ENCODE measurements at regions not wholly inside any gene's neighbourhood (a gene's known extent, or its start where the extent isn't known, plus 50 kb on each side); places are given as distances from the start of the nearest gene placed in this dataset.
"Not testable (repeated sequence)": the region's sequence is repeated elsewhere in the genome, so short reads cannot be mapped to it uniquely, and the experiment has no call there.

- peaks cover 6% of the 10 kb centered on the region for H3K4me1 Mint-ChIP-seq
- peaks cover 21% of the 10 kb centered on the region for H3K9me3 Mint-ChIP-seq
- TF ChIP-seq, protein P1, sequence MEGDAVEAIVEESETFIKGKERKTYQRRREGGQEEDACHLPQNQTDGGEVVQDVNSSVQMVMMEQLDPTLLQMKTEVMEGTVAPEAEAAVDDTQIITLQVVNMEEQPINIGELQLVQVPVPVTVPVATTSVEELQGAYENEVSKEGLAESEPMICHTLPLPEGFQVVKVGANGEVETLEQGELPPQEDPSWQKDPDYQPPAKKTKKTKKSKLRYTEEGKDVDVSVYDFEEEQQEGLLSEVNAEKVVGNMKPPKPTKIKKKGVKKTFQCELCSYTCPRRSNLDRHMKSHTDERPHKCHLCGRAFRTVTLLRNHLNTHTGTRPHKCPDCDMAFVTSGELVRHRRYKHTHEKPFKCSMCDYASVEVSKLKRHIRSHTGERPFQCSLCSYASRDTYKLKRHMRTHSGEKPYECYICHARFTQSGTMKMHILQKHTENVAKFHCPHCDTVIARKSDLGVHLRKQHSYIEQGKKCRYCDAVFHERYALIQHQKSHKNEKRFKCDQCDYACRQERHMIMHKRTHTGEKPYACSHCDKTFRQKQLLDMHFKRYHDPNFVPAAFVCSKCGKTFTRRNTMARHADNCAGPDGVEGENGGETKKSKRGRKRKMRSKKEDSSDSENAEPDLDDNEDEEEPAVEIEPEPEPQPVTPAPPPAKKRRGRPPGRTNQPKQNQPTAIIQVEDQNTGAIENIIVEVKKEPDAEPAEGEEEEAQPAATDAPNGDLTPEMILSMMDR (IDR thresholded peaks at IDR 0.05; ENCODE audit: unreplicated experiment in 3 of 3), result no peak
- H3K27ac Mint-ChIP-seq, result peak overlapping the region in 2 of 3 experiments; percentile 72 to 74
- peaks cover 10% of the 10 kb centered on the region for H3K27me3 Mint-ChIP-seq (ENCODE audit: low read depth)
- no peak overlapping the region for H3K4me3 Mint-ChIP-seq
- no peaks in the 10 kb centered on the region for H3K36me3 Mint-ChIP-seq (ENCODE audit: low read depth)
Observed at GRCh38 chr1:21378705-21379494, 61.0 kb upstream of the NBPF3 start.

DNA sequence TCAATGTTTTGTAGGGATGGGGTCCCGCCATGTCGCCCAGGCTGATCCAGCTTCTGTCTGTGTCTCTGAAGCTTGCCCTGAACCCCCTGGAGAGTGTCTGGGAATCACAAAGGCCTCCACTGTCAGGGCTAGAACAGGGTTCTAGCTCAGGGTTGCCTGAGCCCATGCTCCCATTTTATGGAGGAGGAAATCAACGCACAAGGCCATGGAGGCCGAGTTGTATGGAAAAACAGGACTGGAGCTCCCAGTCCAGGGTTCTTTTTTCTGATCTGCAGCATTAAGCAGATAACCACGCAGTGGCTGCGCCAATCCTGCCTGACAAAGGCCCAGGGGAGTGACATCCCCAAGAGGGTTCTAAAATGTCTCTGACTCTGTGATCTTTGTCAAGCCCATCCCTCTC lies 67.6 kb upstream of the NBPF3 start:
- Mint-ChIP-seq H3K27me3 (ENCODE audit: low read depth) (peaks cover 7% of the 10 kb centered on the region), H3K4me3 (no peak overlapping the region), H3K9me3 (no peaks in the 10 kb centered on the region), H3K27ac (no peak overlapping the region), H3K36me3 (ENCODE audit: low read depth) (no peaks in the 10 kb centered on the region), H3K4me1 (no peaks in the 10 kb centered on the region)
- TF ChIP-seq, protein P1 (IDR thresholded peaks at IDR 0.05; ENCODE audit: unreplicated experiment in 3 of 3), result no peak

DNA sequence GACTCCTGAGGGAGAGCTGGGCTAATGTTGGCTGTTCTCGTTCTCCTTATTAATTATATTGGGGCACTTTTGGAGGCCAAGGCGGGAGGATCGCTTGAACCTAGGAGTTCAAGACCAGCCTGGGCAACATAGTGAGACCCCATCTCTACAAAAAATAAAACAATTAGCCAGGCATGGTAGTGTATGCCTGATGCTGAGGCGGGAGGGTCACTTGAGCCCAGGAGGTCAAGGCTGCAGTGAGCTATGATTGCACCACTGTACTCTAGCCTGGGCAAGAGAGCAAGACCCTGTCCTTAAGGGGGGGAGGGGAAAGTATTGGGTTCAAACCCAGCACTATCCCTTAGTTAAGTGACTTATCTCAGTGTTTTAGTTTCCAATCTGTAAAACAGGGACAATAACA lies 70.0 kb upstream of the NBPF3 start:
- TF ChIP-seq, protein P1 (IDR thresholded peaks at IDR 0.05; ENCODE audit: unreplicated experiment in 3 of 3), result no peak
- H3K27me3 Mint-ChIP-seq (ENCODE audit: low read depth), result peaks cover 4% of the 10 kb centered on the region
- no peak overlapping the region for H3K4me3 Mint-ChIP-seq
- no peaks in the 10 kb centered on the region for H3K4me1 Mint-ChIP-seq
- H3K9me3 Mint-ChIP-seq, result no peaks in the 10 kb centered on the region
- H3K36me3 Mint-ChIP-seq (ENCODE audit: low read depth), result no peaks in the 10 kb centered on the region
- no peak overlapping the region for H3K27ac Mint-ChIP-seq

GRCh38 chr1:21368515-21369289 lies 71.2 kb upstream of the NBPF3 start:
- H3K4me1 Mint-ChIP-seq, result no peaks in the 10 kb centered on the region
- H3K9me3 Mint-ChIP-seq, result no peaks in the 10 kb centered on the region
- H3K4me3 Mint-ChIP-seq, result no peak overlapping the region
- H3K36me3 Mint-ChIP-seq (ENCODE audit: low read depth), result no peaks in the 10 kb centered on the region
- TF ChIP-seq, protein P1 (IDR thresholded peaks at IDR 0.05; ENCODE audit: unreplicated experiment in 3 of 3), result peak; percentile 98 to 99 (median 99)
- H3K27ac Mint-ChIP-seq, result no peak overlapping the region
- H3K27me3 Mint-ChIP-seq (ENCODE audit: low read depth), result peaks cover 10% of the 10 kb centered on the region

GRCh38 chr1:21367973-21368514 lies 71.9 kb upstream of the NBPF3 start:
- not testable (repeated sequence) for H3K27ac Mint-ChIP-seq; H3K36me3 Mint-ChIP-seq (ENCODE audit: low read depth); H3K4me3 Mint-ChIP-seq; H3K27me3 Mint-ChIP-seq (ENCODE audit: low read depth); H3K9me3 Mint-ChIP-seq; H3K4me1 Mint-ChIP-seq

GRCh38 chr1:21366288-21366687 lies 73.6 kb upstream of the NBPF3 start:
- Mint-ChIP-seq H3K27ac (no peak overlapping the region), H3K4me3 (no peak overlapping the region), H3K27me3 (ENCODE audit: low read depth) (peaks cover 6% of the 10 kb centered on the region), H3K9me3 (no peaks in the 10 kb centered on the region), H3K36me3 (ENCODE audit: low read depth) (no peaks in the 10 kb centered on the region), H3K4me1 (no peaks in the 10 kb centered on the region)
- TF ChIP-seq, protein P1 (IDR thresholded peaks at IDR 0.05; ENCODE audit: unreplicated experiment in 3 of 3), result no peak

Measured in nephron (organoid).